Mucosa of rectum (tissue), 2 donors: ENCODE measurements at regions not wholly inside any gene's neighbourhood (a gene's known extent, or its start where the extent isn't known, plus 50 kb on each side); places are given as distances from the start of the nearest gene placed in this dataset.

Experiments
- H3K27ac ChIP-seq, 2 donors: one replicate each; pipeline ENCODE4 v1.7.0; 2013; ENCODE audit warnings: inconsistent platforms in 2 of 2, low read depth in 2 of 2, low read length in 2 of 2
- H3K27me3 ChIP-seq, 2 donors: one replicate each; pipeline ENCODE4 v1.7.0; 2013; ENCODE audit warnings: low read length in 2 of 2; ENCODE audit not compliant: control insufficient read depth in 2 of 2, insufficient read depth in 2 of 2
- H3K36me3 ChIP-seq, 2 donors: one replicate each; pipeline ENCODE4 v1.7.0; 2013; ENCODE audit warnings: low read length in 2 of 2; ENCODE audit not compliant: control insufficient read depth in 2 of 2, insufficient read depth in 2 of 2
- H3K4me1 ChIP-seq, 2 donors: one replicate each; pipeline ENCODE4 v1.7.0; 2013; ENCODE audit warnings: low read length in 2 of 2, mild to moderate bottlenecking in 1 of 2; ENCODE audit not compliant: control insufficient read depth in 2 of 2, insufficient read depth in 2 of 2
- H3K4me3 ChIP-seq, 2 donors: one replicate each; pipeline ENCODE4 v1.7.0; 2013; ENCODE audit warnings: low read length in 2 of 2
- H3K9ac ChIP-seq, 2 donors: one replicate each; pipeline ENCODE4 v1.7.0; 2013; ENCODE audit warnings: low read length in 2 of 2, low read depth in 1 of 2, mild to moderate bottlenecking in 1 of 2
- H3K9me3 ChIP-seq, 2 donors: one replicate each; pipeline ENCODE4 v1.7.0; 2013; ENCODE audit warnings: low read length in 2 of 2; ENCODE audit not compliant: control insufficient read depth in 2 of 2
- donor health status: healthy.
- donor health status: Normal muscosa, but diverticular disease.

GRCh38 chr3:194849166-194849875 lies 163.6 kb downstream of the FAM43A start:
- Histone ChIP-seq H3K27ac (no peak overlapping the region), H3K9ac (no peak overlapping the region), H3K36me3 (no peaks in the 10 kb centered on the region), H3K4me3 (no peak overlapping the region), H3K27me3 (no peaks in the 10 kb centered on the region), H3K9me3 (no peaks in the 10 kb centered on the region), H3K4me1 (peaks cover 2 to 10% of the 10 kb centered on the region in 2 donors)

- Histone ChIP-seq H3K9me3 (no peaks in the 10 kb centered on the region), H3K27me3 (no peaks in the 10 kb centered on the region), H3K27ac (no peak overlapping the region), H3K4me3 (no peak overlapping the region), H3K4me1 (peaks cover 12 to 15% of the 10 kb centered on the region in 2 donors), H3K9ac (no peak overlapping the region), H3K36me3 (no peaks in the 10 kb centered on the region)
Measured at GRCh38 chr3:194851254-194851653, 165.6 kb downstream of the FAM43A start.

GRCh38 chr3:194851941-194852340 lies 166.3 kb downstream of the FAM43A start:
- no peak overlapping the region for H3K27ac ChIP-seq
- H3K36me3 ChIP-seq = no peaks in the 10 kb centered on the region
- no peak overlapping the region for H3K9ac ChIP-seq
- peaks cover 12 to 15% of the 10 kb centered on the region in 2 donors for H3K4me1 ChIP-seq
- no peak overlapping the region for H3K4me3 ChIP-seq
- H3K27me3 ChIP-seq = no peaks in the 10 kb centered on the region
- no peaks in the 10 kb centered on the region for H3K9me3 ChIP-seq

GRCh38 chr3:194852345-194852744 lies 166.7 kb downstream of the FAM43A start:
- Histone ChIP-seq H3K27me3 (no peaks in the 10 kb centered on the region), H3K9ac (no peak overlapping the region), H3K4me1 (peaks cover 12 to 15% of the 10 kb centered on the region in 2 donors), H3K4me3 (no peak overlapping the region), H3K36me3 (no peaks in the 10 kb centered on the region), H3K27ac (no peak overlapping the region), H3K9me3 (no peaks in the 10 kb centered on the region)

- H3K27ac ChIP-seq = no peak overlapping the region
- no peaks in the 10 kb centered on the region for H3K36me3 ChIP-seq
- no peak overlapping the region for H3K9ac ChIP-seq
- no peaks in the 10 kb centered on the region for H3K27me3 ChIP-seq
- no peak overlapping the region for H3K4me3 ChIP-seq
- no peaks in the 10 kb centered on the region for H3K9me3 ChIP-seq
- peaks cover 12 to 15% of the 10 kb centered on the region in 2 donors for H3K4me1 ChIP-seq
Measured at GRCh38 chr3:194852831-194853508, 167.3 kb downstream of the FAM43A start.

GRCh38 chr3:194854206-194854605 lies 168.5 kb downstream of the FAM43A start:
- no peaks in the 10 kb centered on the region for H3K9me3 ChIP-seq
- no peaks in the 10 kb centered on the region for H3K36me3 ChIP-seq
- H3K4me1 ChIP-seq = peaks cover 12 to 13% of the 10 kb centered on the region in 2 donors
- peak overlapping the region in 1 of 2 donors; percentile 13 for H3K4me3 ChIP-seq
- no peak overlapping the region for H3K9ac ChIP-seq
- H3K27me3 ChIP-seq = no peaks in the 10 kb centered on the region
- peak overlapping the region; percentile 53 to 75 for H3K27ac ChIP-seq

GRCh38 chr3:194854659-194855390 lies 169.1 kb downstream of the FAM43A start:
- peaks cover 12 to 13% of the 10 kb centered on the region in 2 donors for H3K4me1 ChIP-seq
- H3K27ac ChIP-seq = peak overlapping the region; percentile 53 to 75
- H3K9ac ChIP-seq = peak overlapping the region; percentile 5 to 38
- no peaks in the 10 kb centered on the region for H3K27me3 ChIP-seq
- peak overlapping the region; percentile 28 to 48 for H3K4me3 ChIP-seq
- H3K36me3 ChIP-seq = no peaks in the 10 kb centered on the region
- H3K9me3 ChIP-seq = no peaks in the 10 kb centered on the region

GRCh38 chr3:194856296-194856695 lies 170.6 kb downstream of the FAM43A start:
- H3K4me3 ChIP-seq = no peak overlapping the region
- no peaks in the 10 kb centered on the region for H3K36me3 ChIP-seq
- no peak overlapping the region for H3K9ac ChIP-seq
- H3K27ac ChIP-seq = no peak overlapping the region
- no peaks in the 10 kb centered on the region for H3K27me3 ChIP-seq
- H3K9me3 ChIP-seq = no peaks in the 10 kb centered on the region
- H3K4me1 ChIP-seq = peaks cover 12 to 13% of the 10 kb centered on the region in 2 donors

GRCh38 chr3:194857469-194858113 lies 171.9 kb downstream of the FAM43A start:
- no peaks in the 10 kb centered on the region for H3K36me3 ChIP-seq
- H3K4me3 ChIP-seq = no peak overlapping the region
- no peaks in the 10 kb centered on the region for H3K9me3 ChIP-seq
- H3K27ac ChIP-seq = no peak overlapping the region
- peaks cover 12 to 13% of the 10 kb centered on the region in 2 donors for H3K4me1 ChIP-seq
- H3K9ac ChIP-seq = no peak overlapping the region
- no peaks in the 10 kb centered on the region for H3K27me3 ChIP-seq
